ENCODE measurements at regions not wholly inside any gene's neighbourhood (a gene's known extent, or its start where the extent isn't known, plus 50 kb on each side); places are given as distances from the start of the nearest gene placed in this dataset.

DNA sequence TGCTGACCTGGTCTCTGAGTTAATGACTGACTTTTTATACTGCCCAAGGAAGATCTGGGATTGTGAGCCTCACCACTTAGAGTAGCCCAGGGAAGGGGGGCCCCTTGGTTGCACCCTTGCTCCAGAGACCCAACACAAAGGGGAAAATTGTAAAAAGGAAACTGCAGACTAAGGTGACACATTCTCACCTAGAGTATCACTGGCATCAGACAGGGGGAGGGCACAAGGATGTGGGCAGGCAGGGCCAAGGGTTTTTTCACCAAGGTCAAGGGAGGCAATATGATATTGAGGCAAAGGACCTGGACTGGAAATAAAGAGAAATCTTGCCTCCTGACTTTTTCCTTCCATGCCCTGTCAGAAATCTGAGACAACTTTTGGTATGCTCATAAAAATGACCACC, 386.2 kb upstream of the FGF16 start:
- TF ChIP-seq, protein P1, sequence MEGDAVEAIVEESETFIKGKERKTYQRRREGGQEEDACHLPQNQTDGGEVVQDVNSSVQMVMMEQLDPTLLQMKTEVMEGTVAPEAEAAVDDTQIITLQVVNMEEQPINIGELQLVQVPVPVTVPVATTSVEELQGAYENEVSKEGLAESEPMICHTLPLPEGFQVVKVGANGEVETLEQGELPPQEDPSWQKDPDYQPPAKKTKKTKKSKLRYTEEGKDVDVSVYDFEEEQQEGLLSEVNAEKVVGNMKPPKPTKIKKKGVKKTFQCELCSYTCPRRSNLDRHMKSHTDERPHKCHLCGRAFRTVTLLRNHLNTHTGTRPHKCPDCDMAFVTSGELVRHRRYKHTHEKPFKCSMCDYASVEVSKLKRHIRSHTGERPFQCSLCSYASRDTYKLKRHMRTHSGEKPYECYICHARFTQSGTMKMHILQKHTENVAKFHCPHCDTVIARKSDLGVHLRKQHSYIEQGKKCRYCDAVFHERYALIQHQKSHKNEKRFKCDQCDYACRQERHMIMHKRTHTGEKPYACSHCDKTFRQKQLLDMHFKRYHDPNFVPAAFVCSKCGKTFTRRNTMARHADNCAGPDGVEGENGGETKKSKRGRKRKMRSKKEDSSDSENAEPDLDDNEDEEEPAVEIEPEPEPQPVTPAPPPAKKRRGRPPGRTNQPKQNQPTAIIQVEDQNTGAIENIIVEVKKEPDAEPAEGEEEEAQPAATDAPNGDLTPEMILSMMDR (IDR thresholded peaks at IDR 0.05; ENCODE audit: low read depth, low read length, missing input control) = no peak
- TF ChIP-seq JUND (IDR thresholded peaks at IDR 0.05) = no peak
- no peak for TF ChIP-seq YY1 (IDR thresholded peaks at IDR 0.05)
- no peak for TF ChIP-seq RAD21 (IDR thresholded peaks at IDR 0.05)
- no peak for TF ChIP-seq NR2F2 (IDR thresholded peaks at IDR 0.05)
- TF ChIP-seq, protein P2, sequence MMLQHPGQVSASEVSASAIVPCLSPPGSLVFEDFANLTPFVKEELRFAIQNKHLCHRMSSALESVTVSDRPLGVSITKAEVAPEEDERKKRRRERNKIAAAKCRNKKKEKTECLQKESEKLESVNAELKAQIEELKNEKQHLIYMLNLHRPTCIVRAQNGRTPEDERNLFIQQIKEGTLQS (IDR thresholded peaks at IDR 0.05) = no peak
- TF ChIP-seq EGR1 (IDR thresholded peaks at IDR 0.05; ENCODE audit: low read depth in 2 of 2) = no peak
- no peak for TF ChIP-seq TAF1 (conservative IDR thresholded peaks at IDR 0.05)
- no peak for TF ChIP-seq SP1 (IDR thresholded peaks at IDR 0.05)
- TF ChIP-seq MAX (IDR thresholded peaks at IDR 0.05) = no peak
- TF ChIP-seq, protein P3, sequence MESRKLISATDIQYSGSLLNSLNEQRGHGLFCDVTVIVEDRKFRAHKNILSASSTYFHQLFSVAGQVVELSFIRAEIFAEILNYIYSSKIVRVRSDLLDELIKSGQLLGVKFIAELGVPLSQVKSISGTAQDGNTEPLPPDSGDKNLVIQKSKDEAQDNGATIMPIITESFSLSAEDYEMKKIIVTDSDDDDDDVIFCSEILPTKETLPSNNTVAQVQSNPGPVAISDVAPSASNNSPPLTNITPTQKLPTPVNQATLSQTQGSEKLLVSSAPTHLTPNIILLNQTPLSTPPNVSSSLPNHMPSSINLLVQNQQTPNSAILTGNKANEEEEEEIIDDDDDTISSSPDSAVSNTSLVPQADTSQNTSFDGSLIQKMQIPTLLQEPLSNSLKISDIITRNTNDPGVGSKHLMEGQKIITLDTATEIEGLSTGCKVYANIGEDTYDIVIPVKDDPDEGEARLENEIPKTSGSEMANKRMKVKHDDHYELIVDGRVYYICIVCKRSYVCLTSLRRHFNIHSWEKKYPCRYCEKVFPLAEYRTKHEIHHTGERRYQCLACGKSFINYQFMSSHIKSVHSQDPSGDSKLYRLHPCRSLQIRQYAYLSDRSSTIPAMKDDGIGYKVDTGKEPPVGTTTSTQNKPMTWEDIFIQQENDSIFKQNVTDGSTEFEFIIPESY (IDR thresholded peaks at IDR 0.05) = no peak

Measured in liver (tissue), 3 donors.